ENCODE measurements at regions not wholly inside any gene's neighbourhood (a gene's known extent, or its start where the extent isn't known, plus 50 kb on each side); places are given as distances from the start of the nearest gene placed in this dataset.
"Not testable (repeated sequence)": the region's sequence is repeated elsewhere in the genome, so short reads cannot be mapped to it uniquely, and the experiment has no call there.

DNA sequence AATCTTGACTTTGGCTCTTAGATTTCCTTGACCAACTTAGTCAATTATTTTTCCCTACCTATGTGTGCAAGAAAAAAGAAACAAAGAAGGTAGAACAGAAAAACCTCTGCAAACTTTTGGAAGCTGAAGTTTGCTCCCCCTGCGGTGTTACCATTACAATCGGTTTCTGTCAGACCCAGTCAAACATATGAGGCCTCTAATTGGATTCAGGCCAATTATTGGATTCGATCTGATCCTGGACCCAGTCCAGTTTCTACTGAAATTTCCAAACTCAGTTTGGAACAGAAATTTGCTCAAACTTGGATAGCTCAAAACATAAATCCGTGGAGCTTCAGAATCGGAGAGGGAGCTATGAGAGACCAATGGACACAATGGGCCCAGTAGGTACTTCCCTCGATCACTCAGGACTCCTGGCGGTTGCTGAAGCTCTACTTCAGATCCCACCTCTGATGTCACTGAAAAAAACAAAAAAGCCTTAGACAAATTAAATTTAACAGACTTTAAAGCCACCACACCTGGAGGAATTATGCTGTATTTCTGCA is 523.9 kb downstream of the DMRTA1 start:
- CTCF ChIA-PET = no interaction called here
- POLR2A ChIA-PET = no interaction called here

DNA sequence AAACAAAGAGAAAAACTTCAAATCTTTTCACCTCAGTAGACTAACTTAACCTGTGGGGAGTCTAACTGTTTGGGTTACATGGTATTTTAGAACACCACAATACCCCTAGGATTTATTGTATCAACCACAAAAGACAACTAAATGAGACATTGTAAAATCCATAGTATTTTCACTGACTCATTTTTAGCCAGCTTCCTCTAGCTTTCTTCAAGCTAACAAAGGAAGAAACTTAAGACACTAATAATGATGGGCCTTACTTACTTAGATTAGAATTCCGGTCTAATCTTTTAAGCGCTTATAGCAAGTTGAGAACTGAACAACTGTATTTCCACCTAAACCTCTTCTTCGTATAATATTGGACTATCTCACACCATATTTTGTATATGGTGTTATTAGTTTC is 529.3 kb downstream of the DMRTA1 start:
- CTCF ChIA-PET = no interaction called here

DNA sequence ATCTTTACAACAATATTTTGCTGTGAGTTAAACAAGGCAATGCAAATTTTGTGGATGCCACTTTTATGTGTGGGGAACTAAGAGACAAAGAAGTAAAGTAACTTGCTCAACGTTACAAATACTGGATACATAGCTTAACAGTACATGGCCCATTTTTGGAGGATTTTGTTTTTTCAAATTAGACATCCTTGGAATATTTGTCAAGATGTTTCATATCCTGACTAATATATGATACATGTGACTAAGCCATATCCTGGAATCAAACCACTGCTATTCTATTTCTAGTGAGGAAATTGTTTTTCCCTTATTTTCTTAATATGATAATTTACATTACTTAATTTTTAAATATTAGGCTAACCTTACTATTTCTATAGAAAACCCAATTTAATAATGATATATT is 529.8 kb downstream of the DMRTA1 start:
- CTCF ChIA-PET = no interaction called here
- POLR2A ChIA-PET = no interaction called here

More for the DNA sequence above, 529.3 kb downstream of the DMRTA1 start:
- POLR2A ChIA-PET = no interaction called here

DNA sequence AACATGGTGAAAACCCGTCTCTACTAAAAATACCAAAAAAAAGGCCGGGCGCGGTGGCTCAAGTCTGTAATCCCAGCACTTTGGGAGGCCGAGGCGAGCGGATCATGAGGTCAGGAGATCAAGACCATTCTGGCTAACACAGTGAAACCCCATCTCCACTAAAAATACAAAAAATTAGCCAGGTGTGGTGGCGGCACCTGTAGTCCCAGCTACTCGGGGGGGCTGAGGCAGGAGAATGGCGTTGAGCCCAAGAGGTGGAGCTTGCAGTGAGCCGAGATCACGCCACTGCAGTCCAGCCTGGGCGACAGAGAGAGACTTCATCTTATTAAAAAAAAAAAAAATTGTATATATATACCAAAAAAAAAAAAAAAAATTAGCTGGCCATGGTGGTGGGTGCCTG is 533.8 kb downstream of the DMRTA1 start:
- POLR2A ChIA-PET, CTCF ChIA-PET: not testable (repeated sequence)

DNA sequence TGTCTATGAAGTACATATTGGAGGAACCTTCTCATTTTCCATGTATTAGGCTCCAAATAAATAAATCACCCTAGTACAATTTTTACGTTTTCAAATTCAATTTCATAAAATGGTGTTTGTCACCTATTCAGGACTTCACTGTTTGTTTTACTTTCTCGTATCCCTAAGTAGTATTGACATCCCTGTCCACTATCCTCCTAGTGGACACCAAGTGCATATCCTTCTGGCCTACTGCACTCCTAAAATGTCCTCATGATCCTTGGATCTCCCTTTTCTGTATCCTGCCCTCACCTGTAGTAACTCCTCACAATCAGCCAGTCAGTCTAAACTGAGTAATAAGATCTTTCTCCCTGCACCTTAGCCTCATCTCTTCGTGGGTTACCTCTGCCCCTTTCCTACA is 539.9 kb downstream of the DMRTA1 start:
- ChIA-PET POLR2A (no interaction called here), CTCF (no interaction called here)

DNA sequence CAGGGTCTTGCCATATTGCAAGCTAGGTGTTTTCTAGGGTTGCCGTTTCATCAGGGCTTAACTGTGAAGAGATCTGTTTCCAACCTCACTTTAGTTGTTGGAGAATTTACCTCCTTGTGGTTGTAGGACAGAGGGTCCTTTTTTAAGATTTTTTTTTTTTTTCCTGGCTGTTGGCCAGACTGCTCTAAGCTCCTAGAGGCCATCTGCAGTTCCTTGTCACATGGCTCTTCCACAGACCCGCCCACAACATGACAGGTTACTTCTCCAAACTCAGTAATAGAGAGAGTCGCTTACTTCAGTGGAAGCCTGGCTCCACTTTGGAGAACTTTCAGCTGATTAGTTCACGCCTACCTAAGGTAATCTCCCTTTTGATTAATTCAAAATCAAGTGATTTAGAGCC is 543.7 kb downstream of the DMRTA1 start:
- ChIA-PET CTCF (no interaction called here), POLR2A (no interaction called here)

DNA sequence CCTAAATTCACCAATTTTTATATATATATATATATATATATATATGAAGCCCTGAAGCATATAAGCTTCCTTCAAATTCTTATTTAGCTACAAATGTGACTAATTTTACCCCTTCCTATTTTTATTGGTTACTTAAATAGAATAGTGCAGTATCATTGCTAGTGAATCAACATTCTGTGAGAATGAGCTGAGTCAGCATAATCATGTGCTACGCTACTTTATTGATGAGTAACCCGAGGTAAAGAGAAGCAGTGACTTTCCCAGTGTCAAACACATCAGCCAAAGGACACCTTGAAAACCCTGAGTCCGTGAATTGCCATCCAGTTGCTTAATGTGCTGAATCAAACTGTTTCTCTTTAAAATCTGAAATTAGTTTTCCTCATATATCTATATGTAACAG is 546.2 kb downstream of the DMRTA1 start:
- POLR2A ChIA-PET = no interaction called here
- CTCF ChIA-PET = no interaction called here

DNA sequence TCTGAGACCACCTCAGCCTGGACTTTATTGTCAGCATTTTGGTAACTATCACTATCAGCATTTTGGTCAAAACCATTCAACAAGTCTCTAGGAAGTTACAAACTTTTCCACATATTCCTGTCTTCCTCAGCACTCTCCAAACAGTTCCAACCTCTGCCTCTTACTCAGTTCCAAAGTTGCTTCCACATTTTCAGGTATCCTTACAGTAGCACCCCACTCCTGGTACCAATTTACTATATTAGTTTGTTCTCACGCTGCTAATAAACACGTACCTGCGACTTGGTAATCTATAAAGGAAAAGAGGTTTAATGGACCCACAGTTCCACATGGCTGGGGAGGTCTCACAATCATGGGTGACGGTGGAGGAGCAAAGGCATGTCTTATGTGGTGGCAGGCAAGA is 551.3 kb downstream of the DMRTA1 start:
- CTCF ChIA-PET = no interaction called here
- POLR2A ChIA-PET = no interaction called here

DNA sequence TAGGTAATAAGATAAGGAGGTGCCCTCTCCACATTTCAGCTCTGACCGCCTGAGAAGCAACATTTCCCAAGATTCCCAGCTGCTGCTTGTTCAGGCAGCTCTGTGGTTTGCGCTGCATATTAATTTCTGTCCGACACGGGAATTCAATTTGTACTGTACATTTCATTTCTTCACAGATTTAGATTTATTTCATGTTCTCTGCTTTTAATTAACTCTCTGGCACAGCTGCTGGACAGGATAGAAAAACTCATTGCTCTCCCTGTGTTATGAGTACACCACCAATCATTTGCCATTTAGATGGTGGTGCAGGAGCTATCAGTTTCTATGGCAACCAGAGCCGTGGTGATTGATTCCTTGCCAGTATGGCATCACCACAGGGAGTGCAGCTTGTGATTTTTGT is 558.5 kb downstream of the DMRTA1 start:
- CTCF ChIA-PET = no interaction called here
- POLR2A ChIA-PET = no interaction called here

DNA sequence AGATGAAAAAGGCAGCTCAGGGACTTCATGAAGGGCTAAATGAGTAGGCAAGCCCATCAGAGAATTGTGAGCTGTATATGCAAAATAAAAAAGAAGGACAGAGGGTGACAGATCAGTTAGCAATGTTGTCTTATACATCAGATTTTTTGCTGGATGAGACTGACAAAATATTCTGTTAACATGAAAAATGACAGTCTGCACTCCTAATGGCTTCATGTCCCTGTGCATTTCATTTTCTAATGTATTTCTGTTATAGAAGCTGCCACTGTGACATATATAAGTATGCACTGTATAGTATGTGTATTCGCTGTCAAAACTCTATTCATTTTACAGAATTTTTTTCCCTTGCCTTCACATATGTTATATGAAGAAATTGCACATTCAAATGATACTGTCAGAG is 559.5 kb downstream of the DMRTA1 start:
- POLR2A ChIA-PET = no interaction called here
- CTCF ChIA-PET = no interaction called here

DNA sequence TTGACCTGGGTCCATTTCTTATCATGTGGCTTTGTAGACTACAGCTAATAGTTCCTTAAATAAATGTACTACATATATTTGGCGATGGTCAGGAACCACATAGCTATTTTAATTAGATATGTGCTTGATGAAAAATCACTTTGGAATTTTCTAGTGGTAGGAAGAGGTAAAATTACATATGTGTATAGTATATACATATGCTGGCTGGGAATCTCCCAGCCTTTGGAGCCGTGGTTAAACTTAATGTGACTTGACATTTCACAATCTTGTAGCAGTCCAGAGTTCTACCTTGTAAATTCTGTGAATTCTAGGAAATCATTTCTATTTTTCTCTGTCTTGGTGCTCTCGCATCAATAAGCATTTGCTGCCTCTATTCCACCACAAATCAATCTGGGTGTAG is 565.0 kb downstream of the DMRTA1 start:
- POLR2A ChIA-PET = no interaction called here
- CTCF ChIA-PET = no interaction called here

DNA sequence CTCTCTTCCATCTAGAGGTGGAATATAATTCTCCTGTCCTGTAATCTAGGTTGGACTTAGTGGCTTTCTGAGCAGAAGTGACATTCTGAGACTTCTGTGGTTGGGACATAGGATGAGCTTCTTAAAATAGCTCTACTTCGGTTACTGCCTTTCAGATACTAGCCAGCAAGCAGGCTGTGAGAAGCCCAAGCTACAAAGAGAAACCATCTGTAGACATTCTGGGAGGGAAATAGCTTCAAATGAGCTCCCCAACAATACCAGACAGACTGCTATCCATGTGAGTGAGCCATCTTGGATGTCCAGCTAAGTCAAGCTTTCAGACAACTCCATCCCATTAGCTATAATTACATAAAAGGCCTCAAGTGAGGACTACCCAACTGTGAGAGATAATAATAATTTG is 568.9 kb downstream of the DMRTA1 start:
- ChIA-PET CTCF (no interaction called here), POLR2A (no interaction called here)

DNA sequence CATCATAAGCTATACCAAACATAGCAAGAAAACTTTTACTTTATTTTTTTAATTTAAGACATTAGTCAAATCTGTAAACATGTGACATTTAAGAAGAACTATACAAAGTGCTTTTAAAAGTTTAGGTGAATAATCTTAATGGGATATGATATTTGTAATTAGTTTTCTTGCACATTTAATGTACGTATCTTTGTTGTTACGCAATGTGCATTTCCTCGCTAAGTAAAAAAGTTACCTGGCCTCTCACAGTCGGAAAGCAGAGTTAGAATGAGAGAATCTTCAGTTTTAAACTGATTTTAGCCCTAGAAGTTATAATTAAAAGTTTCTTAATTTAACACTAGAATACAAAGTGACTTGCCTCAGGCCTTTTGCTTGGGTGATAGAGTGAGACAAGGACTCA is 589.8 kb downstream of the DMRTA1 start:
- POLR2A ChIA-PET = no interaction called here
- CTCF ChIA-PET = no interaction called here

DNA sequence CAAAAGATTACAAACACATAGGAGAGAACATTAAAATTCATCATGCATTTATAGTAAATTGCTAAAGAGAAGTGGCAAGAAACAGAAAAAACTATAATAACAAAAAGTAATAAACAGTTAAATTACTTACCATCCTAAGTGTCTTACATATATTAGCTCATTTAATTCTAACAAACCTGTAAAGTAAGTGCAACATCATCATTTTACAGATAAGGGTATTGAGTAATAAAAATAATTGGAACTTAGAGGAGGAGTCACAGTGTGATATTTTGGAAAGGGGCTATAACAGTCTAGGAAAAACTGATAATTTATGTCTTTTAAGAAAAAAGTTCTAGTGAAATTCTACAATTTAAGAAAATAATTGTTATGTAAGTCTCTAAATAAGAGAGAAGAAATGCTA is 592.8 kb downstream of the DMRTA1 start:
- ChIA-PET CTCF (no interaction called here), POLR2A (no interaction called here)

DNA sequence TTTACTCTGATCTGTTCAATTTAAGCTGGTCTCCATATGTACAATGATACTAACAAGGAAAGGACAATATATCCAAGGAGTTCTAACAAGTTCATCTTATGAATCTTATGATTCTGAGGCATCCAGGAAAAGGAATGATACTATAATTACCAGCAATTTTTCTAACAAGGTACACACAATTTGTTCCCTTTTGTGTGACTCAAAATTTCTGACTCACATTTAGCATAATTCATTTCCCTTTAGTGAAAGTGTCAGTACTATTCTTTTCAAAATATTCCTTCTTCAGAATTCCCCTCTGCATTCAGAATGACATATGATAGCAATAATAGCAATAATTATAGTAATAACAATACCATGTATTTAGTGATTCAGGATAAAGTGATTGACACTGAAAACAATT is 594.8 kb downstream of the DMRTA1 start:
- POLR2A ChIA-PET = no interaction called here
- CTCF ChIA-PET = no interaction called here

DNA sequence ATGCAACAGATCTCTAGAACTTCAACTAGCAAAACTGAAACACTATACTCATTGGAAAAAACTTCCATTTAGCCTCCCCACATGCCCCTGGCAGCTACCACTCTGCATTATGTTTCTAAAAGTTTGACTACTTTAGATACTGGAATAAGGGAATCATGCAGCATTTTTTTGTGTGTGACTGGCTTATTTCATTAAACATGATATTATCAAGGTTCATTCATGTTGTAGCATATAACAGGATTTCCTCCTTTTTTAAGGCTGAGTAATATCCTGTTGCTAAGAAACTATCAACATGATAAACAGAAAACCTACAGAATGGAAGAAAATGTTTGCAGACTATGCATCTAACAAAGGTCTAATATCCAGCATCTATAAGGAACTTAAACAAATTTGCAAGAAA is 597.9 kb downstream of the DMRTA1 start:
- POLR2A ChIA-PET = no interaction called here
- CTCF ChIA-PET = no interaction called here

DNA sequence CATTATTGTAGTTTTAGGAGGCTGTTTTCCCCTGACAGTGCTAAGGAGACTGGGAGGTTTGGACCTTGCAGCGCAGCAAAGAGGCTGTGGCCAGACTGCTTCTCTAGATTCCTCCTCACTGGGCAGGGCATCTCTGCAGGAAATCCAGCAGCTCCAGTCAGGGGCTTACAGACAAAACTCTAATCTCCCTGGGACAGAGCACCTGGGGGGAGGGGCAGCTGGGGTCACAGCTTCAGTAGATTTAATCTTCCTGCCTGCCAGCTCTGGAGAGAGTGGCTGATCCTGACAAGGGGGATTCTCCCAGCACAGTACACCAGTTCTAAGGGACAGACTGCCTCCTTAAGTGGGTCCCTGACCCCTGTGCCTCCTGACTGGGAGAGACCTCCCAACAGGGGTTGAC is 599.4 kb downstream of the DMRTA1 start:
- CTCF ChIA-PET, POLR2A ChIA-PET: not testable (repeated sequence)

DNA sequence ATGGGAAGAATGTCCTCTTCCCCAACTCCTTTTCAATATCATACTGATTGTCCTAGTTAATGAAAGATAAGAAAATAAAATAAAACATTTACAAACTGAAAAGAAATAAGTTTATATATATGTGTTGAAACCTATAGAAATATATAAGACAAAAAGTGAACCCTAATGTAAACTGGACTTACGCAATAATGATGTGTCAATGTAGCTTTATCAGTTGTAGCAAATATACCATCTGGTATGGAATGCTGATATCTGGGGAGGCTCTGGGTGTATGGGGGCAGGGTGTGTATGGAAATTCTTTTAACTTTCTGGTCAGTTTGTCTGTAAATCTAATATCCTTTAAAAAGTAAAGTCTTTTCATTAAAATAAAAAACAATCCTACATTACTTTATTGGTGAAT is 603.9 kb downstream of the DMRTA1 start:
- ChIA-PET POLR2A (no interaction called here), CTCF (no interaction called here)

DNA sequence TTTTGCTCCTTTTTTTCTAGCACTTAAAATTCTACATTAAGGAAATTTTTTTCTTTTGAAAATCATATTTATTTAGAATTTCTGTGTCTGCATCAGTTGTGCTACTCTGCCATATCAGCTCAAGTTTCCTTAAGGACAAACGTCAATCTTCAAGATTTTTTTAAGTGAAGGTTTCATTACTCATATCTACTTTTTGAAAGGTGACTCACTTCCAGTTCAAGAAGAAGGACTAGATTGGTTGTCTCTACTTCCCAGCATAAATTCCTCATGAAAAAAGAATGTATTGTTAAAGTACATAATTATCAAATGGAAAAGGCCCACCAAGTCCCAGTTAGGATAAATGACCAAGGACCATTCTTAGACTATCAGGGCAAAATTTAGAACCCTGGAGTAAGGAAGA is 626.5 kb downstream of the DMRTA1 start:
- CTCF ChIA-PET = no interaction called here
- POLR2A ChIA-PET = no interaction called here

DNA sequence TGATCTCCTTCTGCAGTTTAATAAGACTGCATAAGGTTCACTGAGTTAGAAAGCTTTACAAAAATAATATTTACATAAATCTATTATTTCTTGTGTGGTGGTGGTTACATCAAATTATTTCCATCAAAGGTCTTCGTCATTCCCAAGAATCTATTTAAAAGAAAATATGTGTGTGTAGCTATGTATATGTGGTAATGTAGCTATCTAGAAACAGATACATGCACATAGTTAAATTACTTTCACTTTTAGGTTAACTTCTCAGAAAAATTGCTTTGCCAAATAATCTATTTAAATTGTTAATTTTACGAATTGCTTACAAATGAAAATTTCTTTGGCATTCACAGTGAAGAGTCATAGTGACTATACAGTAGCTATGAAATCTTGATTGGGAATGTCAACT is 633.2 kb downstream of the DMRTA1 start:
- CTCF ChIA-PET = no interaction called here
- POLR2A ChIA-PET = no interaction called here

DNA sequence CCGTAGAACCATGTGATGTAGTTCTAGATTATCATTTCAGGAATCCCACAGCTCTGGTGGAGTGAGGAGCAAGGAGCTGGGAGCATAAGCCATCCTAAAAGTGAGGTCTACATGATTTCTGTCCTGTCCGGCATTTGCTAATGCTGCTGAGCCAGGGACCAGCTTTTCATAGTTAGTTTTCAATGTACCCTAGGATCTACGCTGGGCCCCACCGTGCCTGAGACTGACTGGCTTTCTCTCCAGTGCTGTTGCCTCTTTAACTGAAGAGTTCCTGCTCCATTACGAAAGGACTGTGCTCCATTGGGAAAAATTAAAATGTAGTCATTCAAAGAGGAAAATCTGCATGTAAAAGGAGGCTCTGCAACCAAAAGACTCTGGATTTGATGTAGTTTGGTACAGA is 634.8 kb downstream of the DMRTA1 start:
- ChIA-PET CTCF (no interaction called here), POLR2A (no interaction called here)

DNA sequence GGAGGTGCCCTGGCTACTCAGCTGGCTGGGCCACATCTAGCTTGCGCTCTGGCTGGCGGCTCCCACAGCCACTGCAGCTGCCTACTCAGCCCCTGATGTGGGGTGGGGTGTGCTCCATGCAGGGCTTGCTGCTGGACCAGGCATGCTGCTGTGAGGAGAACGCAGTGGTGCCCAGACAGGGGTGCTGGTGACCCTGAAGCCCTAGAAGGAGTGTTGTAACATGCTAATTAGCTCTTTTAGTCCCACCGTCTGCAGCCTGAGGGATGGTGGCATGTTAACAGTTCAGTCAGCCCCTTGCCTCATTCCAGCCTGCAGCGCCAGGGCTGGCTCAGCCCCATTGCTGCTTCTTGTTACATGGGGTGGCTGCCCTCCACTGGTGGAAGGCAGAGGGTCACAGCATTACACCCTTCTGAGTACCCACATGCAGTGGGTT is 642.3 kb downstream of the DMRTA1 start:
- ChIA-PET CTCF (no interaction called here), POLR2A (no interaction called here)

DNA sequence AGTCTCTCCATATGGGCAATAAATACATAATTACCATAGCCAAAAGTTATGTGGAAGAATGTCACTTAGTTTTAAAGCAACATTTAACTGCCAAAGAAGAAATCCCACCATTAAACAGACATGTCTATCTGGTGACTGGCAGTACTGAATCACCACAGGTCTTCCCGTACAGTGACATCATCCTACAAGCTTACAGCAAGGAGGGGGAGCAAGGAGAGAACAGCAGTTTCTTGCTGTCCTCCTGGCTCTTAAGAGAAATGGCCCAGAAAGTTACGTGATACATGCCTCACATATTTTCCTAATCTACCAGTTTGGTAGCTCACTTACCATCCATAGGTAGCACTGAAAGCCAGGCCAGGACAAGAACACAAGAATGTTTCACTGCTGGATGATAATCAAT is 671.0 kb downstream of the DMRTA1 start:
- ChIA-PET POLR2A (no interaction called here), CTCF (no interaction called here)

Measured in activated CD8-positive, alpha-beta memory T cell treated with anti-CD3 and anti-CD28 coated beads for 36 hours (primary cell).